ENCODE measurements at regions not wholly inside any gene's neighbourhood (a gene's known extent, or its start where the extent isn't known, plus 50 kb on each side); places are given as distances from the start of the nearest gene placed in this dataset.

DNA sequence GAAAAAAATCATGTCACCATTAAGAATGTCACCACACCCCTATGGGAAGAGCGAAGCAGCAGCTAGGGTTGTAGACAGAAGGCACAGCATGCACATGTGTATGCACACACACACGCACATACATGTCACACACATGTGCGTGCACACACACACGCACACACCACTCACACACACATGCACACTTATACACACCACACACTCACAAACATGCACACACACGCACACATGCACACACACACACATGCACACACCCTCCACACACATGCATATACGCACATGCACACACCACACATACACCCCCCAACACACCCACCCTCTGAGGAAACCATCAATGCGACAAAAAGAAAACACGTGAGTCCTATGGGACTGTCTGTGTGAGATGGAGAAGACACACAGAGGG is 205.4 kb downstream of the ENGASE start:
- no peak overlapping the region for H3K4me3 ChIP-seq (ENCODE audit: low read depth, low read length)
- TF ChIP-seq, protein P1, sequence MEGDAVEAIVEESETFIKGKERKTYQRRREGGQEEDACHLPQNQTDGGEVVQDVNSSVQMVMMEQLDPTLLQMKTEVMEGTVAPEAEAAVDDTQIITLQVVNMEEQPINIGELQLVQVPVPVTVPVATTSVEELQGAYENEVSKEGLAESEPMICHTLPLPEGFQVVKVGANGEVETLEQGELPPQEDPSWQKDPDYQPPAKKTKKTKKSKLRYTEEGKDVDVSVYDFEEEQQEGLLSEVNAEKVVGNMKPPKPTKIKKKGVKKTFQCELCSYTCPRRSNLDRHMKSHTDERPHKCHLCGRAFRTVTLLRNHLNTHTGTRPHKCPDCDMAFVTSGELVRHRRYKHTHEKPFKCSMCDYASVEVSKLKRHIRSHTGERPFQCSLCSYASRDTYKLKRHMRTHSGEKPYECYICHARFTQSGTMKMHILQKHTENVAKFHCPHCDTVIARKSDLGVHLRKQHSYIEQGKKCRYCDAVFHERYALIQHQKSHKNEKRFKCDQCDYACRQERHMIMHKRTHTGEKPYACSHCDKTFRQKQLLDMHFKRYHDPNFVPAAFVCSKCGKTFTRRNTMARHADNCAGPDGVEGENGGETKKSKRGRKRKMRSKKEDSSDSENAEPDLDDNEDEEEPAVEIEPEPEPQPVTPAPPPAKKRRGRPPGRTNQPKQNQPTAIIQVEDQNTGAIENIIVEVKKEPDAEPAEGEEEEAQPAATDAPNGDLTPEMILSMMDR (IDR thresholded peaks at IDR 0.05; ENCODE audit: insufficient read depth, low read length), result no peak
- no peak for DNase-seq (ENCODE audit: low read depth)

DNA sequence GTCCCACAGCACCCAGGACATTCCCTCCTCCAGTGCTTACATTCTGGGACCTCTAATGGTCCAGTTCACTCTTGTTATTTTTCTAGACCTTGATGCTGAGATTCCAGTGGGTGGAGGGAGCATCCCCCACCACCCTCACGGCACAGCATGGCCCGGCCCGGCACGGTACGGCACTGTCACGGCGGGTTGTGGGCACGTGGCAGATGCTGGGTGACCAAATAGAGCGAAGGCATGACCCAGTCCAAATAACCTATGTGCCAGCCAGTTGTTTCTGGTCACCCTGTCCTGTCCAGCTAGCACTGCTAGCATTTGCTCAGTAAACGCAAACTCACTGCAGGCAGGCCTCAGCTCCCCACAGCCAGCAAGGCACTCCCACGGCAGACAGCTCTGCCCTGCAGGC is 204.7 kb downstream of the ENGASE start:
- no peak for DNase-seq (ENCODE audit: low read depth)
- H3K4me3 ChIP-seq (ENCODE audit: low read depth, low read length), result no peak overlapping the region

DNA sequence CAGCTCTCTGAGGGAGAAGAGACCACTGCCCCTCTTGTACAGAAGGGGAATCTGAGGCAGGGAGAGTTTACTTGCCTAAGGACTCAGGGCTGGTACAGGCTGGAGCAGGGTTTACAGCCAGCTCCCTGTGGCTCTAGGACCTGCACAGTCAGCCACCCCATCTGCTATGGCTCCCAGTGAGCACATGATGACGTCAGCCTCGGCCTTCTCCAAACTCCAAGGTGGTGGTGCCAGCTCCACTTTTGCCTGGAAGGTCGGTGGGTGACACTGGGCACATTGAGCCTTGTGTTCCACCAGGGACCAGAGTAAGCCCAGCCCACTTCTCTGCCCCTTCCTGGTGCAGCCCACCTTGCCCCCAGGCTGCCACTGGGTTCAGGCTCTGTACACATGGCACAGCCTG is 202.2 kb downstream of the ENGASE start:
- no peak for DNase-seq (ENCODE audit: low read depth)
- no peak overlapping the region for H3K4me3 ChIP-seq (ENCODE audit: low read depth, low read length)
- TF ChIP-seq, protein P1 (IDR thresholded peaks at IDR 0.05; ENCODE audit: insufficient read depth, low read length), result no peak

More for the DNA sequence above, 204.7 kb downstream of the ENGASE start:
- TF ChIP-seq, protein P1 (IDR thresholded peaks at IDR 0.05; ENCODE audit: insufficient read depth, low read length), result no peak

DNA sequence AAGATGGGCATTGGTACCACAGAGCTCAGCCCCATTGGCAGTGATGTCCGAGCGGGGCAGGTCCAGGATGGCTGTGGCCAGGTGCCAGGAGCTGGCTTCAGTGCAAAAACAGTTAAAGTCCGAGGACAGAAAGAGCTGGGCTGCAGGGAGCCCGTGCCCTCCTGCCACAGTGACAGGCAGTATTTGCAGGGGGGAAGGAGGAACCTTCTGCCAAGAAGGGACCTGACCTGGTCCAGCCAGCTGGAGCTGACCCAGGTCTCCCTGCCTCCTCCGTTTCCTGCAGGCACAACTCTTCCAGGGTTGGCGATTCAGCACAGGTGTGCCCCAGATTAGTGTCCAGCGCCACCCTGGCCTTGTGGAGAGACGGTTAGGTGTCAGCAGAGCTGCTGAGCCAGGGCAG is 199.0 kb downstream of the ENGASE start:
- TF ChIP-seq, protein P1 (IDR thresholded peaks at IDR 0.05; ENCODE audit: insufficient read depth, low read length), result no peak
- DNase-seq (ENCODE audit: low read depth), result no peak
- H3K4me3 ChIP-seq (ENCODE audit: low read depth, low read length), result no peak overlapping the region

DNA sequence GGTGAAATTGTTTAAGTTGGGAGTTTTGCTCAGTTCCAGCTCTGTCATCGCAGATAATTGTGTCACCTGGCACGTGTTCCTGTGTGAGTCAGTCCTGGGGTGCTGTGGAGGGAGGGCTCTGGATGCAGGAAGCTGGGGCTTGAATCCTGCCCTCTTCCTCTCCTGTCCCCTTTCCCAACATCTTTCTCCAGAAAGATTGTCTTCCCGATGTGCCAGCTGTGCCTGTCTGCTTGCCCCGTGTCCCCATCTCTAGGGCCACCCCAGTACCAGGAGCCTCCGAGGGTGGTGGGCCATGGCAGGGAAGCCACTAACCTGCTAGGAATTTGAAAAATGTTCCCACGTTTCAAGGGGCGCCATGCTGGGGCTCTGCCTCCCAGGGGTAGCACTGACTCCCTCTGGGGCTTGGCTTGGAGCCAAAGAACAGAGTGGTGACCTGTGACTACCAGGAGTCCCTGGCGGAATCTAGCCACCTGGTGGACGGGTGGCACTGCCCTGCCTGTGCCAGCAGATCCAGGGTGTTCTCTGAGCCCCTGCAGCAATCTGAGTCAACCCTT is 198.1 kb downstream of the ENGASE start:
- DNase-seq (ENCODE audit: low read depth), result no peak
- TF ChIP-seq, protein P1 (IDR thresholded peaks at IDR 0.05; ENCODE audit: insufficient read depth, low read length), result no peak

DNA sequence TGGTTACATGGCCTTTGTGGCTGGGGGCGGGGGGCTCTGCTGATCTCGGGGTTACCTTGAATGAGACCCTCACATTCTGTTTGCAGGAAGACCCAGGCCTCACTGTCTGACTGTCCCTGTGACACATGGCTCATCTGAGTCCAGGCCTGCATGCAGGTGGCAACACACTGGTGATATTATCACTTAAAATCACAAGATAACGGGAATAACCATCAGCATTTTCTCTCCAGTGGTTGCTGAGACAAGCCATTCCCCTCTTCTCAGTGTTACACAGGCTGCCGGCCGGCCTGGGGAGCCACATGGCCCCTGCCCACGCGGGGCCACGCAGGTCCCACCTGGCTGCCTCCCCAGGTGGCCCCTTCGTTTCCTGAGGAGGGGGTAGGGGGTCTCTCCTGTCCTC is 197.6 kb downstream of the ENGASE start:
- H3K4me3 ChIP-seq (ENCODE audit: low read depth, low read length), result no peak overlapping the region
- TF ChIP-seq, protein P1 (IDR thresholded peaks at IDR 0.05; ENCODE audit: insufficient read depth, low read length), result no peak
- DNase-seq (ENCODE audit: low read depth), result no peak

More for the DNA sequence above, 198.1 kb downstream of the ENGASE start:
- no peak overlapping the region for H3K4me3 ChIP-seq (ENCODE audit: low read depth, low read length)

DNA sequence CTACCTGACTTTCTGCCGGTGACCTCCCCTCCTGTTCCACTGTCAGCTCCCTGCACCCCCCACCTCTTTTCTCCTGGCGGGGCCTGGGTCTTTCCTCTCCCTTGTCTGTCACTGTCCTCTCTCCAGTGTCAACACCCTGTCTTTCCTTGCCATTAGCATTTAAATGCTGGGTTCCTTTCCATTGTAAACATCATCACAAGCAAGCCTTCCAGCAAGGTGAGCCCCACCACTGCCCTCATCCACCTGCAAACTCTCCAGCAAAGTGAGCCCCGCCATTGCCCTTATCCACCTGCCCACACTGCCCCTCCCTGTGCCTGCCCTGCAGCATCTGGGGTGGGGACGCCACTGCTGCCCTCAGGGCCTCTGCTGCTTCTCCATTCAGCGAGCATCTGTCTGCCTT is 195.0 kb downstream of the ENGASE start:
- H3K4me3 ChIP-seq (ENCODE audit: low read depth, low read length), result no peak overlapping the region
- TF ChIP-seq, protein P1 (IDR thresholded peaks at IDR 0.05; ENCODE audit: insufficient read depth, low read length), result no peak
- DNase-seq (ENCODE audit: low read depth), result no peak

Measured in fibroblast of the aortic adventitia (primary cell).